ENCODE measurements at regions not wholly inside any gene's neighbourhood (a gene's known extent, or its start where the extent isn't known, plus 50 kb on each side); places are given as distances from the start of the nearest gene placed in this dataset.

DNA sequence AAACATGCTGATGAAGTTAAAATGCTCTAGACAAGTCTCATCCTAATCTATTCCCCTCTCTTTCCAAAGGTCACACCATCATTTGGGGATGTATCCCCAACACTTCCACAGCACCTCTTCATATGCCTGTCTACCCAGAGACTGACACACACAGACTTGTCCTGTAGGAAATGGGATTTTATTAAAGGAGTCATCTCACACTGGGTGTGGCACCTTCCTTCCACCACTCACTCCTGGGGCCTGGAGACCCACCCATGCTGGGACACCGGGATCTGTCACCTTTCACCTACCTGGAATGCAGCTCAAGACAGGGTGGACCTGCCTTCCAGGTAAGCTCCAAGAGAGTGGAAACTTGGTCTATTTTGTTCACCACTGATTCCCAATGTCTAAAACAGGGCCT lies 99.4 kb upstream of the HAND1 start:
- no peaks in the 10 kb centered on the region for H3K9me2 ChIP-seq (ENCODE audit: insufficient read depth, low read length)
- no peak overlapping the region for H3K4me3 ChIP-seq (ENCODE audit: low read length)
- no peak overlapping the region for H3K4me2 ChIP-seq (ENCODE audit: low read length)
- no peaks in the 10 kb centered on the region for H3K36me3 ChIP-seq (ENCODE audit: insufficient read depth, low read length)
- H3K9me3 ChIP-seq (ENCODE audit: low read length): no peaks in the 10 kb centered on the region
- H3K79me2 ChIP-seq (replicated peaks; ENCODE audit: insufficient read depth, low read length): no peaks in the 10 kb centered on the region
- no peaks in the 10 kb centered on the region for H3F3A ChIP-seq (ENCODE audit: insufficient read depth, low read length, poor library complexity, severe bottlenecking)
- H3K27me3 ChIP-seq (ENCODE audit: insufficient read depth, low read depth, low read length): no peaks in the 10 kb centered on the region
- no peak overlapping the region for H3K9ac ChIP-seq (ENCODE audit: low read length)
- no peak overlapping the region for H2AFZ ChIP-seq (ENCODE audit: low read depth, low read length)
- H3K27ac ChIP-seq (ENCODE audit: low read length): no peak overlapping the region
- TF ChIP-seq MXI1 (conservative IDR thresholded peaks at IDR 0.05; ENCODE audit: poor library complexity, severe bottlenecking) (no peak), SMC3 (conservative IDR thresholded peaks at IDR 0.05; ENCODE audit: poor library complexity) (no peak), EP300 (conservative IDR thresholded peaks at IDR 0.05; ENCODE audit: poor library complexity, severe bottlenecking) (no peak), POLR2AphosphoS5 (IDR thresholded peaks at IDR 0.05) (no peak), TAF1 (IDR thresholded peaks at IDR 0.05; ENCODE audit: low read depth) (no peak)
- H4K20me1 ChIP-seq (ENCODE audit: insufficient read depth): no peaks in the 10 kb centered on the region

DNA sequence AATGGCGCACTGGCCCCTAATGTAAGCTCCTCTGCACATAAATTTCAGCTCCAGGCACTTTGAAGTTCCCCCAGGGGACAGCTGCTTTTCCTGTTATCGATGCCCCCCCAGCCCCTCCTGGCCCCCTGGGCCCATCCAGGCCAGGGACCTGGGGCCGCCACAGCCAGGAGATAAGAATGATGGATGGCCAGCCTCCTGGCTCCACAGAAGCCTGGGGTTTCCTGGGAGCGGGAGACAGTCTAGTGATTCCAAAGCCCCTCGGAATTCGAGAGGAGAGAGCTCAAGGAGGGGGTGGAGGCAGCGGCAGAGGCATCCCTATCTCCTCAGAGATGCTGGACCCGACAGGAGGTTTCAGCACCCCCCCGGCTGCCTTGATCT lies 98.4 kb upstream of the HAND1 start:
- H3K9ac ChIP-seq (ENCODE audit: low read length): no peak overlapping the region
- H3F3A ChIP-seq (ENCODE audit: insufficient read depth, low read length, poor library complexity, severe bottlenecking): no peaks in the 10 kb centered on the region
- no peaks in the 10 kb centered on the region for H3K79me2 ChIP-seq (replicated peaks; ENCODE audit: insufficient read depth, low read length)
- no peaks in the 10 kb centered on the region for H4K20me1 ChIP-seq (ENCODE audit: insufficient read depth)
- no peak overlapping the region for H2AFZ ChIP-seq (ENCODE audit: low read depth, low read length)
- TF ChIP-seq SMC3 (conservative IDR thresholded peaks at IDR 0.05; ENCODE audit: poor library complexity) (no peak), MXI1 (conservative IDR thresholded peaks at IDR 0.05; ENCODE audit: poor library complexity, severe bottlenecking) (no peak), TAF1 (IDR thresholded peaks at IDR 0.05; ENCODE audit: low read depth) (no peak), CTCF (IDR thresholded peaks at IDR 0.05; ENCODE audit: poor library complexity, severe bottlenecking) (no peak), POLR2AphosphoS5 (IDR thresholded peaks at IDR 0.05) (no peak), RAD21 (conservative IDR thresholded peaks at IDR 0.05) (no peak), EZH2 (IDR thresholded peaks at IDR 0.05; ENCODE audit: borderline replicate concordance, insufficient read depth, low read length, poor library complexity, severe bottlenecking) (no peak), EP300 (conservative IDR thresholded peaks at IDR 0.05; ENCODE audit: poor library complexity, severe bottlenecking) (no peak), REST (IDR thresholded peaks at IDR 0.05; ENCODE audit: borderline replicate concordance) (no peak)
- no peak overlapping the region for H3K4me3 ChIP-seq (ENCODE audit: low read length)
- H3K27me3 ChIP-seq (ENCODE audit: insufficient read depth, low read depth, low read length): no peaks in the 10 kb centered on the region
- no peaks in the 10 kb centered on the region for H3K9me2 ChIP-seq (ENCODE audit: insufficient read depth, low read length)
- no peak overlapping the region for H3K4me2 ChIP-seq (ENCODE audit: low read length)
- no peak overlapping the region for H3K27ac ChIP-seq (ENCODE audit: low read length)
- no peaks in the 10 kb centered on the region for H3K36me3 ChIP-seq (ENCODE audit: insufficient read depth, low read length)
- H3K9me3 ChIP-seq (ENCODE audit: low read length): no peaks in the 10 kb centered on the region
